OCI-LY1 (cell line): ENCODE measurements at regions not wholly inside any gene's neighbourhood (a gene's known extent, or its start where the extent isn't known, plus 50 kb on each side); places are given as distances from the start of the nearest gene placed in this dataset.

Experiments
- H2AFZ ChIP-seq: fragments of 200-600 bp; sonication (generic), shearing (Covaris generic); 2 replicates; pipeline ENCODE4 v1.6.0; 2014; ENCODE audit warnings: antibody characterized with exemption, mild to moderate bottlenecking, low read length
- H3F3A ChIP-seq: fragments of 200-600 bp; sonication (generic), shearing (Covaris generic); 2 replicates; pipeline ENCODE4 v1.6.0; 2014; ENCODE audit warnings: mild to moderate bottlenecking, antibody characterized with exemption, low read length, moderate library complexity; ENCODE audit not compliant: insufficient read depth
- H3K27ac ChIP-seq: fragments of 200-600 bp; sonication (generic); 2 replicates; pipeline ENCODE4 v1.5.1; 2014; ENCODE audit warnings: low read length, mixed run types, mild to moderate bottlenecking, low read depth; ENCODE audit not compliant: poor library complexity, severe bottlenecking
- H3K27me3 ChIP-seq: fragments of 200-600 bp; sonication (generic); 2 replicates; pipeline ENCODE4 v1.6.0; 2014; ENCODE audit warnings: antibody characterized with exemption, mild to moderate bottlenecking, low read length, moderate library complexity; ENCODE audit not compliant: insufficient read depth
- H3K36me3 ChIP-seq: fragments of 200-600 bp; sonication (generic); 2 replicates; pipeline ENCODE4 v1.6.1; 2014; ENCODE audit warnings: mild to moderate bottlenecking, antibody characterized with exemption, low read length, moderate library complexity, mixed read lengths; ENCODE audit not compliant: insufficient read depth
- H3K4me1 ChIP-seq: fragments of 200-600 bp; sonication (generic); 2 replicates; pipeline ENCODE4 v1.5.1; 2014; ENCODE audit warnings: mild to moderate bottlenecking, low read length, moderate library complexity; ENCODE audit not compliant: insufficient read depth, severe bottlenecking
- H3K4me2 ChIP-seq: fragments of 200-600 bp; sonication (generic), shearing (Covaris generic); 2 replicates; pipeline ENCODE4 v1.6.1; 2014; ENCODE audit warnings: low read length
- H3K4me3 ChIP-seq: fragments of 200-600 bp; sonication (generic); 2 replicates; pipeline ENCODE4 v1.5.1; 2014; ENCODE audit warnings: low read length, low read depth, mild to moderate bottlenecking, mixed read lengths; ENCODE audit not compliant: poor library complexity, severe bottlenecking
- H3K79me2 ChIP-seq: fragments of 200-600 bp; shearing (Covaris generic); 2 replicates; pipeline ENCODE4 v1.6.1; 2016; ENCODE audit warnings: mixed run types, low read length, mixed read lengths; ENCODE audit not compliant: insufficient read depth
- H3K9ac ChIP-seq: fragments of 200-600 bp; sonication (generic), shearing (Covaris generic); 2 replicates; pipeline ENCODE4 v1.6.1; 2014; ENCODE audit warnings: mild to moderate bottlenecking, low read length, mixed read lengths
- H3K9me2 ChIP-seq: fragments of 200-600 bp; sonication (generic), shearing (Covaris generic); 2 replicates; pipeline ENCODE4 v1.6.1; 2014; ENCODE audit warnings: low read depth, mild to moderate bottlenecking, low read length, mixed read lengths
- H3K9me3 ChIP-seq: fragments of 200-600 bp; shearing (Covaris generic); 2 replicates; pipeline ENCODE4 v1.6.1; 2014; ENCODE audit warnings: low read length, mixed read lengths
- H4K20me1 ChIP-seq: fragments of 200-600 bp; sonication (generic), shearing (Covaris generic); 2 replicates; pipeline ENCODE4 v1.6.0; 2016; ENCODE audit warnings: mild to moderate bottlenecking, low read length; ENCODE audit not compliant: insufficient read depth
- CTCF ChIP-seq: fragments of 200-600 bp; sonication (generic), shearing (Covaris generic); IDR thresholded peaks from 2 replicates; pipeline ENCODE4 v1.5.1; 2017; ENCODE audit warnings: mild to moderate bottlenecking, antibody characterized with exemption, low read length, moderate library complexity, mixed read lengths
- EZH2 ChIP-seq: fragments of 200-600 bp; sonication (generic), shearing (Covaris generic); IDR thresholded peaks from 2 replicates; pipeline ENCODE4 v1.8.0; 2017; ENCODE audit warnings: borderline replicate concordance, mixed run types, mild to moderate bottlenecking, antibody characterized with exemption, low read length, moderate library complexity, mixed read lengths

GRCh38 chr19:31555634-31556215 is 206.5 kb upstream of the TSHZ3 start:
- Histone ChIP-seq H3K27me3 (no peaks in the 10 kb centered on the region), H3K4me3 (no peak overlapping the region), H3K9ac (no peak overlapping the region), H3K79me2 (no peaks in the 10 kb centered on the region), H3K36me3 (no peaks in the 10 kb centered on the region), H3K9me2 (no peaks in the 10 kb centered on the region), H3K4me2 (no peak overlapping the region), H3K4me1 (no peaks in the 10 kb centered on the region), H4K20me1 (no peaks in the 10 kb centered on the region), H3K9me3 (no peaks in the 10 kb centered on the region), H3K27ac (no peak overlapping the region), H3F3A (no peaks in the 10 kb centered on the region), H2AFZ (no peak overlapping the region)
- TF ChIP-seq EZH2 (no peak), CTCF (no peak)

GRCh38 chr19:31559494-31559893 is 210.3 kb upstream of the TSHZ3 start:
- Histone ChIP-seq H3K9me3 (no peaks in the 10 kb centered on the region), H3K4me1 (no peaks in the 10 kb centered on the region), H3K79me2 (no peaks in the 10 kb centered on the region), H3K4me3 (no peak overlapping the region), H3K4me2 (no peak overlapping the region), H3K27ac (no peak overlapping the region), H3K9ac (no peak overlapping the region), H4K20me1 (no peaks in the 10 kb centered on the region), H3K36me3 (no peaks in the 10 kb centered on the region), H3F3A (no peaks in the 10 kb centered on the region), H3K27me3 (no peaks in the 10 kb centered on the region), H3K9me2 (no peaks in the 10 kb centered on the region), H2AFZ (no peak overlapping the region)
- TF ChIP-seq CTCF (no peak), EZH2 (no peak)

- Histone ChIP-seq H4K20me1 (no peaks in the 10 kb centered on the region), H3K9me3 (no peaks in the 10 kb centered on the region), H3K4me1 (no peaks in the 10 kb centered on the region), H3K79me2 (no peaks in the 10 kb centered on the region), H3K4me3 (no peak overlapping the region), H3K27ac (no peak overlapping the region), H3K9me2 (no peaks in the 10 kb centered on the region), H3K9ac (no peak overlapping the region), H3F3A (no peaks in the 10 kb centered on the region), H3K4me2 (no peak overlapping the region), H3K27me3 (no peaks in the 10 kb centered on the region), H2AFZ (no peak overlapping the region), H3K36me3 (no peaks in the 10 kb centered on the region)
- TF ChIP-seq EZH2 (no peak), CTCF (no peak)
These were observed 211.1 kb upstream of the TSHZ3 start for GRCh38 chr19:31560086-31561060.
